ENCODE measurements at regions not wholly inside any gene's neighbourhood (a gene's known extent, or its start where the extent isn't known, plus 50 kb on each side); places are given as distances from the start of the nearest gene placed in this dataset.

DNA sequence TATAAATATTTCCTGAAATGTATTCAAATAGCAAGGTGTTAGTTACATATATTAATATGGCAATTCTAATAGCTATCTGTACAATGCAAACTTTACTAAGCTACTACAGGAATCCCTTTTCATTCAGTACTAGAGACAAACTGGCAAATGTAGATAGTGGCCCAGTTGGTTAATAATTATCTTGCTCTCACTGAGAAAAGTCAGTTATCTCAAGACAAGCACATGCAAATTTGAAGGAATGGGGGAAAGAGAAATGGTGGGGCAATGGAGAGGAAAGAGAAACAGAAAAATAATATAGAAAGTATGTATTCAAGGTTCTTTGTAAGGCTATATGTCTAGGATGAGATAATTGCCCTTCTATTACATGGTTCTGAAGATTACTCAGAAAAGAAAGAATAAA is 280.0 kb downstream of the FIGN start:
- Histone ChIP-seq H3K36me3 (ENCODE audit: insufficient read depth, low read length) (no peaks in the 10 kb centered on the region), H3K27me3 (ENCODE audit: insufficient read depth, low read length) (no peaks in the 10 kb centered on the region), H3K79me2 (ENCODE audit: insufficient read depth, low read length) (no peaks in the 10 kb centered on the region), H3K9me3 (ENCODE audit: low read length) (no peaks in the 10 kb centered on the region), H3K27ac (ENCODE audit: low read depth, low read length, poor library complexity, severe bottlenecking) (no peak overlapping the region), H4K20me1 (ENCODE audit: insufficient read depth, low read length) (no peaks in the 10 kb centered on the region), H3K4me3 (ENCODE audit: low read depth, low read length, poor library complexity, severe bottlenecking) (no peak overlapping the region), H3F3A (ENCODE audit: insufficient read depth, low read length) (no peaks in the 10 kb centered on the region), H3K9me2 (ENCODE audit: low read depth, low read length) (no peaks in the 10 kb centered on the region), H3K4me2 (ENCODE audit: low read length) (no peak overlapping the region), H2AFZ (ENCODE audit: low read length) (no peak overlapping the region), H3K9ac (ENCODE audit: low read length) (no peak overlapping the region), H3K4me1 (ENCODE audit: insufficient read depth, low read length, severe bottlenecking) (no peaks in the 10 kb centered on the region)
- TF ChIP-seq EZH2 (IDR thresholded peaks at IDR 0.05; ENCODE audit: borderline replicate concordance, low read length) = no peak
- TF ChIP-seq, protein P1, sequence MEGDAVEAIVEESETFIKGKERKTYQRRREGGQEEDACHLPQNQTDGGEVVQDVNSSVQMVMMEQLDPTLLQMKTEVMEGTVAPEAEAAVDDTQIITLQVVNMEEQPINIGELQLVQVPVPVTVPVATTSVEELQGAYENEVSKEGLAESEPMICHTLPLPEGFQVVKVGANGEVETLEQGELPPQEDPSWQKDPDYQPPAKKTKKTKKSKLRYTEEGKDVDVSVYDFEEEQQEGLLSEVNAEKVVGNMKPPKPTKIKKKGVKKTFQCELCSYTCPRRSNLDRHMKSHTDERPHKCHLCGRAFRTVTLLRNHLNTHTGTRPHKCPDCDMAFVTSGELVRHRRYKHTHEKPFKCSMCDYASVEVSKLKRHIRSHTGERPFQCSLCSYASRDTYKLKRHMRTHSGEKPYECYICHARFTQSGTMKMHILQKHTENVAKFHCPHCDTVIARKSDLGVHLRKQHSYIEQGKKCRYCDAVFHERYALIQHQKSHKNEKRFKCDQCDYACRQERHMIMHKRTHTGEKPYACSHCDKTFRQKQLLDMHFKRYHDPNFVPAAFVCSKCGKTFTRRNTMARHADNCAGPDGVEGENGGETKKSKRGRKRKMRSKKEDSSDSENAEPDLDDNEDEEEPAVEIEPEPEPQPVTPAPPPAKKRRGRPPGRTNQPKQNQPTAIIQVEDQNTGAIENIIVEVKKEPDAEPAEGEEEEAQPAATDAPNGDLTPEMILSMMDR (IDR thresholded peaks at IDR 0.05; ENCODE audit: low read length) = no peak

DNA sequence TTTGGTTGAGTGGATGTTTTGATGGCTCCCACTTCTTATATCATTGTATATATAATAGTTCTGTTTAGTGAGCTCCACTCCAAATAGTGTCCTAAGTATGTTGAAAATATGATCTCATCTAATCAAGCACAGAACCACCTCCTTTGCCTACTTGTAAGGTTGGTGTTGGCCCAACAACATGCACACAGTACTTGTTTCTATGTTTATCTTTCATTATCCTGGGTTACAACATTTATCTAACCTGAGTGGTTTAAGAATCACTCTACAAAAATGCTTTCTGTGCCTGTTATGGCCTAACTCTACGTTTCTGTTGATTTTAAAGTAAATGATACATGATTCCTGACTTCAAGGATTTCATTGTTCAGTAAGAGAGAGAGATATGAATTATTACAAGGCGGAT is 281.9 kb downstream of the FIGN start:
- no peak overlapping the region for H2AFZ ChIP-seq (ENCODE audit: low read length)
- H3K79me2 ChIP-seq (ENCODE audit: insufficient read depth, low read length) = no peaks in the 10 kb centered on the region
- H3K27me3 ChIP-seq (ENCODE audit: insufficient read depth, low read length) = no peaks in the 10 kb centered on the region
- H3K36me3 ChIP-seq (ENCODE audit: insufficient read depth, low read length) = no peaks in the 10 kb centered on the region
- H3K9me2 ChIP-seq (ENCODE audit: low read depth, low read length) = no peaks in the 10 kb centered on the region
- H3K9me3 ChIP-seq (ENCODE audit: low read length) = no peaks in the 10 kb centered on the region
- H4K20me1 ChIP-seq (ENCODE audit: insufficient read depth, low read length) = no peaks in the 10 kb centered on the region
- H3K4me1 ChIP-seq (ENCODE audit: insufficient read depth, low read length, severe bottlenecking) = no peaks in the 10 kb centered on the region
- no peak overlapping the region for H3K4me3 ChIP-seq (ENCODE audit: low read depth, low read length, poor library complexity, severe bottlenecking)
- H3K4me2 ChIP-seq (ENCODE audit: low read length) = no peak overlapping the region
- TF ChIP-seq, protein P1 (IDR thresholded peaks at IDR 0.05; ENCODE audit: low read length) = no peak
- TF ChIP-seq EZH2 (IDR thresholded peaks at IDR 0.05; ENCODE audit: borderline replicate concordance, low read length) = no peak
- no peaks in the 10 kb centered on the region for H3F3A ChIP-seq (ENCODE audit: insufficient read depth, low read length)
- no peak overlapping the region for H3K27ac ChIP-seq (ENCODE audit: low read depth, low read length, poor library complexity, severe bottlenecking)
- no peak overlapping the region for H3K9ac ChIP-seq (ENCODE audit: low read length)

DNA sequence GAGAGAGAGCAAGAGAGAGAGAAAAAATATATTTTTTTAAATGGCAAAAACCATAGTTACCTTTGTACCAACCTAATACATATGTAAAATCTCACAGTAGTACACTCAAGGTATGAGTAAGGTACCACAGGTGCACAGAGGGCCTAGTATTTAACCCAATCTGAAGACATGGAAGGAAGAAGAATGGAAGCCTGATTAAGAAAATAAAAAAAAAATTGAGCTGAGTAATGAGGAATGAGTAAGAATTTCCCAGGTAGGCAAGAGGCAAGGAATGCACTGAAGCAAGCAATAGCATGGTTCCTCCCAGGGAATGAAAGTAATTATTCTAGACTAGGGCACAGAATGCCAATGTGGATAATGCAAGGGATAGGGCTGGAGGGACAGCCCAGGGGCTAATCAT is 294.2 kb downstream of the FIGN start:
- Histone ChIP-seq H3K9me2 (ENCODE audit: low read depth, low read length) (no peaks in the 10 kb centered on the region), H3K4me1 (ENCODE audit: insufficient read depth, low read length, severe bottlenecking) (no peaks in the 10 kb centered on the region)

More for the DNA sequence above, 294.2 kb downstream of the FIGN start:
- Histone ChIP-seq H2AFZ (ENCODE audit: low read length) (no peak overlapping the region), H4K20me1 (ENCODE audit: insufficient read depth, low read length) (no peaks in the 10 kb centered on the region), H3K79me2 (ENCODE audit: insufficient read depth, low read length) (no peaks in the 10 kb centered on the region), H3K4me3 (ENCODE audit: low read depth, low read length, poor library complexity, severe bottlenecking) (no peak overlapping the region), H3K9ac (ENCODE audit: low read length) (no peak overlapping the region), H3K4me2 (ENCODE audit: low read length) (no peak overlapping the region), H3K27me3 (ENCODE audit: insufficient read depth, low read length) (no peaks in the 10 kb centered on the region), H3K27ac (ENCODE audit: low read depth, low read length, poor library complexity, severe bottlenecking) (no peak overlapping the region), H3F3A (ENCODE audit: insufficient read depth, low read length) (no peaks in the 10 kb centered on the region), H3K36me3 (ENCODE audit: insufficient read depth, low read length) (no peaks in the 10 kb centered on the region), H3K9me3 (ENCODE audit: low read length) (no peaks in the 10 kb centered on the region)
- TF ChIP-seq EZH2 (IDR thresholded peaks at IDR 0.05; ENCODE audit: borderline replicate concordance, low read length) = no peak
- TF ChIP-seq, protein P1 (IDR thresholded peaks at IDR 0.05; ENCODE audit: low read length) = no peak

All from OCI-LY1 (cell line).